Right atrium auricular region (tissue), 2 donors: ENCODE measurements at regions not wholly inside any gene's neighbourhood (a gene's known extent, or its start where the extent isn't known, plus 50 kb on each side); places are given as distances from the start of the nearest gene placed in this dataset.
A peak's percentile ranks its signal among the peaks of the same experiment; 100 is the strongest.

Experiments used
- DNase-seq: peaks from one replicate; pipeline ENCODE4 v3.0.0-alpha.2; 2019; ENCODE audit warnings: low spot score
- H3K27ac ChIP-seq, 2 donors: fragments of 200-600 bp; sonication (generic); 1 replicate in 1 of 2; 2 replicates in 1 of 2; pipeline ENCODE4 v1.5.1; 2016 to 2019
- H3K27me3 ChIP-seq, 2 donors: fragments of 200-600 bp; sonication (generic); one replicate each; pipeline versions ENCODE4 v1.5.1 to v1.6.0; 2017 to 2019
- H3K36me3 ChIP-seq: fragments of 200-600 bp; sonication (generic); one replicate; pipeline ENCODE4 v1.5.1; 2016
- H3K4me1 ChIP-seq, 2 donors: fragments of 200-600 bp; sonication (generic); one replicate each; pipeline versions ENCODE4 v1.5.1 to v1.6.0; 2017 to 2019
- H3K4me3 ChIP-seq, 2 donors: fragments of 200-600 bp; sonication (generic); 1 replicate in 1 of 2; 2 replicates in 1 of 2; pipeline ENCODE4 v1.5.1; 2017 to 2019; ENCODE audit warnings: mild to moderate bottlenecking in 1 of 2, moderate library complexity in 1 of 2
- H3K9me3 ChIP-seq, 2 donors: fragments of 200-600 bp; sonication (generic); one replicate each; pipeline ENCODE4 v1.5.1; 2019
- CTCF ChIP-seq, 2 donors: fragments of 200-600 bp; sonication (generic); IDR thresholded peaks; one replicate each; pipeline ENCODE4 v1.5.1; 2019; ENCODE audit warnings: antibody characterized with exemption in 2 of 2

GRCh38 chr2:145356056-145356455 is 836.1 kb upstream of the ZEB2 start:
- Histone ChIP-seq H3K9me3 (no peaks in the 10 kb centered on the region), H3K27me3 (no peaks in the 10 kb centered on the region), H3K4me1 (no peaks in the 10 kb centered on the region), H3K36me3 (no peaks in the 10 kb centered on the region), H3K27ac (no peak overlapping the region), H3K4me3 (no peak overlapping the region)
- no peak for DNase-seq
- no peak for TF ChIP-seq CTCF (IDR thresholded peaks at IDR 0.05)

- no peaks in the 10 kb centered on the region for H3K36me3 ChIP-seq
- no peak for DNase-seq
- no peaks in the 10 kb centered on the region for H3K27me3 ChIP-seq
- no peak overlapping the region for H3K4me3 ChIP-seq
- H3K27ac ChIP-seq, result no peak overlapping the region
- no peak for TF ChIP-seq CTCF (IDR thresholded peaks at IDR 0.05)
- no peaks in the 10 kb centered on the region for H3K9me3 ChIP-seq
- no peaks in the 10 kb centered on the region for H3K4me1 ChIP-seq
Observed at GRCh38 chr2:145352484-145352883, 832.6 kb upstream of the ZEB2 start.

- no peak for TF ChIP-seq CTCF (IDR thresholded peaks at IDR 0.05)
- H3K4me3 ChIP-seq, result no peak overlapping the region
- H3K9me3 ChIP-seq, result no peaks in the 10 kb centered on the region
- no peaks in the 10 kb centered on the region for H3K27me3 ChIP-seq
- H3K36me3 ChIP-seq, result no peaks in the 10 kb centered on the region
- no peak for DNase-seq
- H3K27ac ChIP-seq, result no peak overlapping the region
- H3K4me1 ChIP-seq, result no peaks in the 10 kb centered on the region
Observed at GRCh38 chr2:145351864-145352425, 832.0 kb upstream of the ZEB2 start.

- Histone ChIP-seq H3K9me3 (no peaks in the 10 kb centered on the region), H3K4me1 (no peaks in the 10 kb centered on the region), H3K27ac (peak overlapping the region in 1 of 2 donors; percentile 18), H3K36me3 (no peaks in the 10 kb centered on the region), H3K4me3 (no peak overlapping the region), H3K27me3 (no peaks in the 10 kb centered on the region)
- DNase-seq, result no peak
- no peak for TF ChIP-seq CTCF (IDR thresholded peaks at IDR 0.05)
Observed at GRCh38 chr2:145350011-145350410, 830.1 kb upstream of the ZEB2 start.

GRCh38 chr2:145344076-145344724 is 824.3 kb upstream of the ZEB2 start:
- H3K36me3 ChIP-seq, result no peaks in the 10 kb centered on the region
- H3K27ac ChIP-seq, result no peak overlapping the region
- H3K4me3 ChIP-seq, result no peak overlapping the region
- H3K4me1 ChIP-seq, result no peaks in the 10 kb centered on the region
- no peak for TF ChIP-seq CTCF (IDR thresholded peaks at IDR 0.05)
- H3K9me3 ChIP-seq, result no peaks in the 10 kb centered on the region
- no peak for DNase-seq
- no peaks in the 10 kb centered on the region for H3K27me3 ChIP-seq

GRCh38 chr2:145343287-145343686 is 823.4 kb upstream of the ZEB2 start:
- Histone ChIP-seq H3K4me1 (no peaks in the 10 kb centered on the region), H3K36me3 (no peaks in the 10 kb centered on the region), H3K27ac (no peak overlapping the region), H3K9me3 (no peaks in the 10 kb centered on the region), H3K27me3 (no peaks in the 10 kb centered on the region), H3K4me3 (no peak overlapping the region)
- no peak for DNase-seq
- TF ChIP-seq CTCF (IDR thresholded peaks at IDR 0.05), result no peak
